RCC 7860 (cell line): ENCODE measurements at regions not wholly inside any gene's neighbourhood (a gene's known extent, or its start where the extent isn't known, plus 50 kb on each side); places are given as distances from the start of the nearest gene placed in this dataset.

ENCODE experiments used
- DNase-seq: peaks from one replicate; pipeline ENCODE4 v3.0.0-alpha.2; 2015; ENCODE audit warnings: low spot score
- FAIRE-seq: peaks from 2 replicates; lab custom pipeline; 2012; peaks lifted over from hg19 to GRCh38; lab: Jason Lieb, UNC

DNA sequence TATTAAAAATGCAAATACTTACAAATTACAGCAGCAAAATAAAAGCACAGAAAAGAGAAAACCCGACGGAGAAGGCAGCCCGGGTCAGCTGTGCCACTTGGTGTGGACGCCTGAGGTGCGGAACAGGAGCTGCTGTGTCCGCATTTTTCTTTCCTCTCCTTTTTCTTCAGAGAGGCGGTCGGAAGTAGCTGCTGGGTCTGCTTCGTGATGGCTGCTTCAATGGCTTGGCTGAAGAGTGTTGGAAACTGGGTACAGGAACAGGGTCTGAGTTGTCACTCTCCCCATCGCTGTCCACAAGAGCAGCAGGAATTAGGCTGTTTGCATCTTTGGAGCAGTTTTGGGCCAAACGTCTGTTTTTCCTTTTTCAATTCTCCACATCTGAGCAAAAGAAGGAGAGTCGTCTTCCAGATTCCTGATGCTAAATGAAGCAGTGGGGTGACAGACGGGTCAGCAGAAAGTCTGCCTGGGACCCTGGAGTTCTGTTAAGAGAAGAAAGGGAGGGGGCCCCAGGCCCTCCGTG is 53.5 kb upstream of the ARL8B start:
- no peak for FAIRE-seq
- DNase-seq: no peak

DNA sequence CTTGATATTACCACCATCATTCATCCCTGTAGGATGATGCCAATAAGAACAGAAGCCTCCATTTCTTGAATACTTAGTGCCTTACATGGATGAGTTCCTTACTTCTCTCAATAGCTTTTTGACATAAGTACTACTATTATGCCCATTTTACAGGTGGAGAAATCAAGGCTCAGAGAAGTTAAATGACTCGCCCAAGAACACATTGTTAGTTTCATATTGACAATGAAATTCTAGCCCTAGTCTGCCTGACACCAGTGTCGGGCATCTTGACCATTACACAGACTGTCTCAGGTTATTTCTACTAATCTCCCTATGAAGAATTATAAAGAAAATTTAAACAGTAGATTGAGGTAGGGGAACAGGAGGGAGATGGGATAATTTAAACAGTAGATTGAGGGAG is 52.5 kb upstream of the ARL8B start:
- FAIRE-seq: no peak
- DNase-seq: no peak

DNA sequence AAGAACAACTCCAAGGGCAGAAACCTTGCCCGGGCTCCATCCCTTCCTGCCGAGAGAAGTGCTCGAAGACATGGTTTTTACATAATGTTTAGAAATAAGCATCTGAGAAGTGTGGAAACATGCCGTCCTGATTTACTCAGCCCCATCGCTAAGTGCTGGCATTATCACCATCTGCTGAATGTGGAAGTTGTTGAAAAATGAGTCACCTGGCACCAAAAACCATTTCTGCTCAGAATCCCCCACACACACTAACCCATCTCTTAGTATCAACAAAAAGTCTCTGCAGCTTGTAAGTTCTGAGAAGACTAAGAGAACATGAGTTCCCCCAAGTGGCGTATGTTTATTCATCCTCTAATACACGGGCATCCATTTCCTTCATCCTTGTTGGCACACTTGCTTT is 51.0 kb upstream of the ARL8B start:
- peak; percentile 28 for DNase-seq
- FAIRE-seq: no peak

- DNase-seq (no peak), FAIRE-seq (no peak)
These were observed 49.8 kb upstream of the ARL8B start for GRCh38 chr3:5072100-5072816.
